Natural killer cell treated with Interleukin-12 subunit alpha and Interleukin-12 subunit beta and Interleukin-15 and Interleukin-18, amount 100 ng/mL, for 72 hours (primary cell): ENCODE measurements at regions not wholly inside any gene's neighbourhood (a gene's known extent, or its start where the extent isn't known, plus 50 kb on each side); places are given as distances from the start of the nearest gene placed in this dataset.

ENCODE experiments used
- ATAC-seq, 2 donors: fragments of 150-1000 bp; cut with Tn5 transposase in 1 of 2; sonication (Bioruptor Pico), chemical (Tn5 transposase) in 1 of 2; 2 replicates each; pipeline ENCODE4 v1.10.0; 2021
- DNase-seq: peaks from one replicate; pipeline ENCODE4 v3.0.0; 2022; ENCODE audit warnings: low spot score
- H3K27ac Mint-ChIP-seq, 2 donors: 1 replicate in 1 of 2; 2 replicates in 1 of 2; pipeline ENCODE4 v1.8.0; 2022; ENCODE audit warnings: mixed read lengths in 2 of 2, mild to moderate bottlenecking in 1 of 2, moderate library complexity in 1 of 2
- H3K27me3 Mint-ChIP-seq, 2 donors: 1 replicate in 1 of 2; 2 replicates in 1 of 2; pipeline ENCODE4 v1.8.0; 2022; ENCODE audit warnings: mixed read lengths in 2 of 2
- H3K36me3 Mint-ChIP-seq: one replicate; pipeline ENCODE4 v1.8.0; 2022; ENCODE audit warnings: mixed read lengths
- H3K4me1 Mint-ChIP-seq, 2 donors: 1 replicate in 1 of 2; 2 replicates in 1 of 2; pipeline ENCODE4 v1.8.0; 2022; ENCODE audit warnings: low read depth in 2 of 2, mixed read lengths in 2 of 2, mild to moderate bottlenecking in 1 of 2
- H3K4me3 Mint-ChIP-seq: one replicate; pipeline ENCODE4 v1.8.0; 2022; ENCODE audit warnings: mixed read lengths
- H3K9me3 Mint-ChIP-seq: 2 replicates; pipeline ENCODE4 v1.8.0; 2022; ENCODE audit warnings: mixed read lengths

DNA sequence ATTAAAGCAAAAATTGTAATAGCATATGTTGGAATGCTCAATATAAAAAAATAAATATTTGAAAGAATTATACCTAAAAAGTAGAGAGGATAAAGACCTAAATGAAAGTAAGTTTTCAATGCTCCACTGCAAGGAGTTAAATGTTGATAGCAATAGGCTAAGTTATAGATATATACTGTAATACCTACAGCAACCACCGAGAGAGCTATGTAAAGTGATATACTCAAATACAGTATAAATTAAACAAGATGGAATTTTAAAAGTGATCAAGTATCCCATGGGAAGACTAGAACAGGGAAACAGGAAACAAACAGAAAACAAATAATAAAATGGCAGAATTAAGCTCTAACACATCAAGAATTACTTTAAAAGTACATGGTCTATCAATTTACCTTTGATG lies 73.9 kb downstream of the CASP3 start:
- H3K27me3 Mint-ChIP-seq, result no peaks in the 10 kb centered on the region
- DNase-seq, result no peak
- no peaks in the 10 kb centered on the region for H3K9me3 Mint-ChIP-seq

DNA sequence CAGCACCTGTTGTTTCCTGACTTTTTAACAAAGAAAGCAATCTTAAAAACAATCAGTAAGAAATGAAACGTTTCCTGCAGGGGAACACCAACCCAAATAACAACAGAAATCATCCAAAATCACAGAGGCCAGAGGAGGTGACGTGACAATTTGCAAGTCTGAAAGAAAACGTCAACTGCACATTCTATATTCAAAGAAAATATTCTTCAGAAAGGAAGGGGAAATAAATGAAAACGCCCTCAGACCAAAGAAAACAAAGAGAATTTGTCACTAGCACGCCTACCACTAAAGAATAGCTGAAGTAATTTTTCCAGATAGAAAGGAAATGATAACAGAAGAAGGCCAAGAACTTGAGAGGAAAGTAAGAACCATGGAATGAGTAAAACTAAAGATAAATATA lies 74.4 kb downstream of the CASP3 start:
- Mint-ChIP-seq H3K27ac (no peak overlapping the region), H3K9me3 (no peaks in the 10 kb centered on the region), H3K4me3 (no peak overlapping the region), H3K4me1 (no peaks in the 10 kb centered on the region), H3K27me3 (no peaks in the 10 kb centered on the region), H3K36me3 (no peaks in the 10 kb centered on the region)
- DNase-seq (no peak), ATAC-seq (no peak)

More for the DNA sequence above, 73.9 kb downstream of the CASP3 start:
- ATAC-seq, result no peak
- Mint-ChIP-seq H3K4me3 (no peak overlapping the region), H3K4me1 (no peaks in the 10 kb centered on the region), H3K36me3 (no peaks in the 10 kb centered on the region), H3K27ac (no peak overlapping the region)

DNA sequence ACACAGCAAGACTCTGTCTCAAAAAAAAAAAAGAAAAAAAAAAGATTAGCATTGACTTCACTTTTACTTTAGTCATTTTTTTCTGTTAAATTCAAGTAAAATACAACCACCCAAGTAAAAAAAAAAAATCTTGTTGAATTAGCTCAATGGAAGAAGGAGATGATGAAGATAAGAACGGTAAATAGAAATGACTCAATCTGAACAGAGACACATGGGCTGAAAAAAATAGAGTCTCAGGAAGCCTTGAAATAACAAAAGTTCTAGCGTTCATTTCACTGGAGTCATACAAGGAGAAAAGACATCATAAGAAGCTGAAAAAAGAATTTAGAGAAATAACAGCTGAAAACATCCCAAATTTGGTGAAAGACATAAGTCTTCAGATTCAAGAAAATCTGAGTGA lies 75.5 kb downstream of the CASP3 start:
- DNase-seq, result no peak
- H3K9me3 Mint-ChIP-seq, result no peaks in the 10 kb centered on the region
- no peak overlapping the region for H3K27ac Mint-ChIP-seq
- no peaks in the 10 kb centered on the region for H3K27me3 Mint-ChIP-seq
- no peaks in the 10 kb centered on the region for H3K4me1 Mint-ChIP-seq
- H3K36me3 Mint-ChIP-seq, result no peaks in the 10 kb centered on the region
- ATAC-seq, result no peak
- H3K4me3 Mint-ChIP-seq, result no peak overlapping the region

- H3K9me3 Mint-ChIP-seq, result no peaks in the 10 kb centered on the region
- no peak overlapping the region for H3K4me3 Mint-ChIP-seq
- no peak for ATAC-seq
- no peaks in the 10 kb centered on the region for H3K27me3 Mint-ChIP-seq
- H3K4me1 Mint-ChIP-seq, result no peaks in the 10 kb centered on the region
- no peak for DNase-seq
- no peak overlapping the region for H3K27ac Mint-ChIP-seq
- H3K36me3 Mint-ChIP-seq, result no peaks in the 10 kb centered on the region
These were observed 80.5 kb downstream of the CASP3 start for GRCh38 chr4:184568770-184569169.

DNA sequence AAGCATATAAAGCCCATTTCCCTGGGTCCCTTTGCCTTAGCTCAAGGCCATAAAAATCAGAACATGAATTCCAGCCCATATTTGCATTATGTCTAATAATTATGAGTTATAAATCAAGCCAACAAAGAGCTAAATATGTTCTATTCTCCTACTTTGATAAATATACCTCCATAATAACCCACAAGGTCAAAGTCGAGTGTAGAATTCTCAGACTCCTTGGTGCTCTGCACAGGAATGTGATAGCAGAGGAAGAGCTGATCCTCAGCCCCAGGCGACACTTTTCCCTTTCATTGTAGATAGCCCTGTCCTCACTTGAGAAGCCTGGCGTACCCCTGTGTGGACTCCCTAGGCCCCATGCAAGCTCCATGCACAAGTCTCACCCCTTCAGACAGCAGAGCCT lies 85.6 kb downstream of the CASP3 start:
- Mint-ChIP-seq H3K36me3 (no peaks in the 10 kb centered on the region), H3K4me3 (no peak overlapping the region), H3K9me3 (no peaks in the 10 kb centered on the region), H3K4me1 (peaks cover 0 to 3% of the 10 kb centered on the region in 2 donors), H3K27ac (no peak overlapping the region), H3K27me3 (no peaks in the 10 kb centered on the region)
- ATAC-seq (no peak), DNase-seq (no peak)

DNA sequence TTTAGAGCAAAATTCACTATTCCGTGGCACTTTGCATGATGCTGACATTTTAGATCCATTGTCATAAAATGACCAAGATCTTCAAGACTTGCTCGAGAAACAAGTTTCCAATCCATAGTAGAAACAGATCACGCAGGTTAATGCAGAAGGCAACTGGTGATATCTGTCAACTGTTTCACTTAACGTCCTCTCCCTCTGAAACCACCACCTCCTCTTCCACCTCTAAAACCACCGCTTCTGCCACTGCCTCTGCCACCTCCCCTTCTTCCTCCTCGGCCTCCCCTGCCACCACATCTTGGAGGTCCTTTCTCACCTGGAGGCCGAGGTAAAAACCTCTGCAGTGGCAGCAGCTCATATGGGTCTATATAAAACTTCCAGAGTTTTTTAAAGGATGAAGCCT lies 84.6 kb upstream of the IRF2 start:
- H3K27me3 Mint-ChIP-seq, result no peaks in the 10 kb centered on the region
- no peak overlapping the region for H3K4me3 Mint-ChIP-seq
- H3K4me1 Mint-ChIP-seq, result peaks cover 0 to 3% of the 10 kb centered on the region in 2 donors
- peak overlapping the region in 1 of 2 donors; percentile 3 for H3K27ac Mint-ChIP-seq
- ATAC-seq (no peak), DNase-seq (no peak)
- no peaks in the 10 kb centered on the region for H3K36me3 Mint-ChIP-seq
- no peaks in the 10 kb centered on the region for H3K9me3 Mint-ChIP-seq

GRCh38 chr4:184553891-184554290 lies 79.5 kb upstream of the IRF2 start:
- Mint-ChIP-seq H3K9me3 (no peaks in the 10 kb centered on the region), H3K27me3 (peaks cover 0 to 5% of the 10 kb centered on the region in 2 donors), H3K36me3 (no peaks in the 10 kb centered on the region), H3K27ac (peak overlapping the region in 1 of 2 donors; percentile 39), H3K4me3 (no peak overlapping the region), H3K4me1 (peaks cover 0 to under 1% of the 10 kb centered on the region in 2 donors)
- DNase-seq (no peak), ATAC-seq (no peak)

DNA sequence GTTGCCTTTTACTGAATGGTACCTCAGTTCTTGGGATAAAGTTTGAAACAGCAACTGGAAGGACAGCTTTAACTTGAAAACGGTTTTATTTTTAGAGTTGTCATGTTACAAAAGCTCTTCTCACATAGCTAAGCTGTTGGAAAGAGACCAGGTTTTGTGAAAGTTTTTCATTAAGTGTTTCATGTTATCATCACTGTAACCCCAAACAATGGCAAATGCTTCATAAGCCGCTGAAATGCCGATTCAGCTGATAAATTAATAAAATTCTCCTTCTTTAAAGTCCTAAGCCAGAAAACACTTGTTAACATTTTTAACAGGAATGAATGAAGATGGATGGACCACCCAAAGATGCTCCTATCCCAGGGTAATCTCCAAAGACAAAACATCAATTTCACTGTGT lies 76.1 kb upstream of the IRF2 start:
- Mint-ChIP-seq H3K36me3 (no peaks in the 10 kb centered on the region), H3K9me3 (no peaks in the 10 kb centered on the region), H3K4me1 (peaks cover 0 to 4% of the 10 kb centered on the region in 2 donors), H3K27me3 (peaks cover 0 to 5% of the 10 kb centered on the region in 2 donors), H3K27ac (no peak overlapping the region), H3K4me3 (no peak overlapping the region)
- no peak for ATAC-seq
- no peak for DNase-seq

DNA sequence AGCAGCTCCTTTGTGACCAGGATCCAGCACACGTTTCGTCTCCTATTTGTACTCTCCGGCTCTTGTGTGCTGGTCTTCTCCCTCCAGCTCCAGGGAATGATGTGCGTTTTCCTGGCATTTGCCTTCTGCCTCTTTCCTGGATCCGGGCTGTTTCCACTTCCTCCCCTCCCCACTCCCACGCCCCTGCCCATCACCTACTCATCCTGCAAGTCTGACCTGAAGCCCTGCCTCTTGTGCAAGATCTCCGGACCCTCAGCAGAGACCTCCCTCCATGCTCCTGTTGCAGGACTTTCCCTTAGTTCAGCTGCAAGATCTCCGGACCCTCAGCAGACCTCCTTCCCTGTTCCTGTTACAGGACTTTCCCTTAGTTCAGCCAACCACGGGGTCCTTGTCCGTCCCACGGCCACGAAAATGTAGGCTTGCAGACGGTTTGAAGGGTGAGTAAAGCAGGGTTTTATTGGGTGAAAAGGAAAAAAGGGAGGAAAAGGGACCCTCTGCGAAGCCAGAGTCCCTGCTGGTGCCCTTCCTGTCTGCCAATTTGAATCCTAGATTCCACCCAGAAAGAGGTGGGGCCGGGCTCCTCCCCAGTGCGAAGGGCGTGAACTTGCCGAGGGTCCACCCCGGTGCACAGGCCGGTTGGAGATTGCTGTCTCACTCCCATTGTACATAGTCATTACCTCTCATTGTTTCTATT lies 74.4 kb upstream of the IRF2 start:
- Mint-ChIP-seq H3K4me3 (no peak overlapping the region), H3K4me1 (peaks cover 0 to 6% of the 10 kb centered on the region in 2 donors), H3K27me3 (peaks cover 0 to 3% of the 10 kb centered on the region in 2 donors), H3K36me3 (no peaks in the 10 kb centered on the region), H3K27ac (no peak overlapping the region), H3K9me3 (no peaks in the 10 kb centered on the region)
- DNase-seq (no peak), ATAC-seq (no peak)

DNA sequence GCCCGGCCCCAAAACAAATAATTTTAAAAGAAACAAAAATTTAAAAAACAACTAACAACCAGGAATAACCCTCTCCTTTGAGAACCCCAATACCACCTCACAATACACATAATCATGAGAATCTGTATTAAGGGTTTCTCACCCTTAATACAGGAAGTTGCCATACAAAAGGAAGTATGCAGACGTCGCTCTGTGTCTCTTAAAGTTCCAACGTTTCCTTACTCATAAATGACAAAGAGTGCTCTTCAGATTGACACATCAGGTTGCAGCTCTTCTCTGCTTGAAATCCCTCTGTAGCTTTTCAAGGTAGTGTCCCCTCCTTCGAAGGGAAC lies 73.9 kb upstream of the IRF2 start:
- H3K9me3 Mint-ChIP-seq, result no peaks in the 10 kb centered on the region
- no peak for ATAC-seq
- H3K4me3 Mint-ChIP-seq, result no peak overlapping the region

GRCh38 chr4:184544788-184545409 lies 70.5 kb upstream of the IRF2 start:
- H3K9me3 Mint-ChIP-seq, result no peaks in the 10 kb centered on the region
- H3K4me1 Mint-ChIP-seq, result peaks cover 0 to 6% of the 10 kb centered on the region in 2 donors
- no peak overlapping the region for H3K27ac Mint-ChIP-seq
- no peaks in the 10 kb centered on the region for H3K27me3 Mint-ChIP-seq
- DNase-seq (no peak), ATAC-seq (no peak)
- no peak overlapping the region for H3K4me3 Mint-ChIP-seq
- H3K36me3 Mint-ChIP-seq, result no peaks in the 10 kb centered on the region

More for the DNA sequence above, 73.9 kb upstream of the IRF2 start:
- peaks cover 0 to 2% of the 10 kb centered on the region in 2 donors for H3K27me3 Mint-ChIP-seq
- no peak for DNase-seq
- H3K4me1 Mint-ChIP-seq, result peaks cover 0 to 6% of the 10 kb centered on the region in 2 donors
- no peak overlapping the region for H3K27ac Mint-ChIP-seq
- no peaks in the 10 kb centered on the region for H3K36me3 Mint-ChIP-seq

DNA sequence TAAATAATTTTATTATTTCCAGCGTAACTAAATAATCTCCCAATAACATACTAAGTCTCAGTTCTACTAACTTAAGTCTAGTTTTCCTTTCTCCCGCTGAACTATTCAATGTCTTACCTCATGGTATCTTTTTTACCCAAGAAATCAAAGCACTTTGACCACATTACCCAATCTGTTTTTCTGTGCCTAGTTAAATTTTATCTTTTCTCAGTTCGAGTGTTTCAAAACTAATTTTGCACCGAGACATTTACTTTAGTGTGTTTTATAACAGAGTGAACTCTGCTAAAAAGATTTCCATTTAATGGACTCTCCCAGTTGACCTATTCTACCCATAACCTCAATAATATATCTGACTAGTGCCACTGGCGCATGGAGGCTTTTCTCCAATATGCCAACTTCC lies 67.6 kb upstream of the IRF2 start:
- Mint-ChIP-seq H3K36me3 (no peaks in the 10 kb centered on the region), H3K27ac (no peak overlapping the region), H3K4me1 (peaks cover 14 to 16% of the 10 kb centered on the region in 2 donors), H3K9me3 (no peaks in the 10 kb centered on the region), H3K27me3 (no peaks in the 10 kb centered on the region), H3K4me3 (no peak overlapping the region)
- no peak for ATAC-seq
- DNase-seq, result no peak

GRCh38 chr4:184540307-184540706 lies 66.0 kb upstream of the IRF2 start:
- Mint-ChIP-seq H3K9me3 (no peaks in the 10 kb centered on the region), H3K4me3 (no peak overlapping the region), H3K4me1 (peaks cover 30 to 31% of the 10 kb centered on the region in 2 donors), H3K27me3 (no peaks in the 10 kb centered on the region), H3K36me3 (no peaks in the 10 kb centered on the region), H3K27ac (no peak overlapping the region)
- ATAC-seq, result no peak
- DNase-seq, result no peak

GRCh38 chr4:184538023-184538599 lies 63.8 kb upstream of the IRF2 start:
- Mint-ChIP-seq H3K4me3 (peak overlapping the region; percentile 91), H3K9me3 (no peaks in the 10 kb centered on the region), H3K27me3 (no peaks in the 10 kb centered on the region), H3K4me1 (peaks cover 45 to 46% of the 10 kb centered on the region in 2 donors), H3K36me3 (no peaks in the 10 kb centered on the region), H3K27ac (peak overlapping the region; percentile 88 to 99)
- DNase-seq (peak; percentile 86), ATAC-seq (peak; percentile 80 to 84)
